ENCODE measurements at regions not wholly inside any gene's neighbourhood (a gene's known extent, or its start where the extent isn't known, plus 50 kb on each side); places are given as distances from the start of the nearest gene placed in this dataset.

DNA sequence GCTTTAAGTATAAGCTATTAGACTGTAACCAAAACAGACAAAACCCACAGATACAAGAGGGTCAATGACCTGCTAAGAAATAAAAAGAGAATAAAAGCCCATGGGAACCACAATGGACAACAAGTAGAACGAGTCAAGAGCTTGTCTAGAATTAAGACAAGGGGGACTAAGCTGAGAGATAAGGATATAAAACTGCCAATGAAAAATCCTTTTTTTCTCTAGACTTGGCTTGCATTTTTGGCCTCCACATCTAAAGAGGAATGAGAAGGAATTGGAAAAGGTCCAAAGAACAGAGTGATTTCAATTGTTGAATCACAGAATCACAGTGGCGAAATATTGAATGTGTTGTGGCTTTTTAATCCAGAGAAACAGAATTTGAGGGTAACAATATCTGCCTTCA, 135.7 kb downstream of the QDPR start:
- H3K9ac ChIP-seq (ENCODE audit: insufficient read depth, low read length) = no peak overlapping the region
- H3K4me2 ChIP-seq (ENCODE audit: extremely low read depth, insufficient read depth, low read length) = no peak overlapping the region
- H3K9me3 ChIP-seq (ENCODE audit: control insufficient read depth, insufficient read depth, low read depth, low read length) = no peaks in the 10 kb centered on the region
- no peaks in the 10 kb centered on the region for H3K4me1 ChIP-seq (ENCODE audit: control insufficient read depth, extremely low read depth, insufficient read depth, low read length)
- H3K79me2 ChIP-seq (ENCODE audit: control insufficient read depth, insufficient read depth, low read length) = no peaks in the 10 kb centered on the region
- no peaks in the 10 kb centered on the region for H4K20me1 ChIP-seq (ENCODE audit: control insufficient read depth, extremely low read depth, insufficient read depth, low read length)
- DNase-seq (ENCODE audit: low read depth in 2 of 2) = peak; percentile 36 to 71
- no peak overlapping the region for H3K4me3 ChIP-seq (replicated peaks in 1 of 4; ENCODE audit: control extremely low read depth in 1 of 4, insufficient read depth in 1 of 4, low read depth in 3 of 4, low read length in 4 of 4)
- no peak overlapping the region for H2AFZ ChIP-seq (ENCODE audit: low read length)
- no peak for TF ChIP-seq EZH2 (IDR thresholded peaks at IDR 0.05; ENCODE audit: low read length, missing control alignments)
- TF ChIP-seq, protein P1, sequence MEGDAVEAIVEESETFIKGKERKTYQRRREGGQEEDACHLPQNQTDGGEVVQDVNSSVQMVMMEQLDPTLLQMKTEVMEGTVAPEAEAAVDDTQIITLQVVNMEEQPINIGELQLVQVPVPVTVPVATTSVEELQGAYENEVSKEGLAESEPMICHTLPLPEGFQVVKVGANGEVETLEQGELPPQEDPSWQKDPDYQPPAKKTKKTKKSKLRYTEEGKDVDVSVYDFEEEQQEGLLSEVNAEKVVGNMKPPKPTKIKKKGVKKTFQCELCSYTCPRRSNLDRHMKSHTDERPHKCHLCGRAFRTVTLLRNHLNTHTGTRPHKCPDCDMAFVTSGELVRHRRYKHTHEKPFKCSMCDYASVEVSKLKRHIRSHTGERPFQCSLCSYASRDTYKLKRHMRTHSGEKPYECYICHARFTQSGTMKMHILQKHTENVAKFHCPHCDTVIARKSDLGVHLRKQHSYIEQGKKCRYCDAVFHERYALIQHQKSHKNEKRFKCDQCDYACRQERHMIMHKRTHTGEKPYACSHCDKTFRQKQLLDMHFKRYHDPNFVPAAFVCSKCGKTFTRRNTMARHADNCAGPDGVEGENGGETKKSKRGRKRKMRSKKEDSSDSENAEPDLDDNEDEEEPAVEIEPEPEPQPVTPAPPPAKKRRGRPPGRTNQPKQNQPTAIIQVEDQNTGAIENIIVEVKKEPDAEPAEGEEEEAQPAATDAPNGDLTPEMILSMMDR (conservative IDR thresholded peaks at IDR 0.05 in 1 of 2, IDR thresholded peaks at IDR 0.05 in 1 of 2; ENCODE audit: low read depth in 1 of 2, low read length in 2 of 2) = no peak
- no peaks in the 10 kb centered on the region for H3K36me3 ChIP-seq (ENCODE audit: control insufficient read depth, insufficient read depth, low read length)
- H3K27ac ChIP-seq (ENCODE audit: insufficient read depth, low read length) = no peak overlapping the region
- no peaks in the 10 kb centered on the region for H3K27me3 ChIP-seq (ENCODE audit: control insufficient read depth, insufficient read depth, low read length)

DNA sequence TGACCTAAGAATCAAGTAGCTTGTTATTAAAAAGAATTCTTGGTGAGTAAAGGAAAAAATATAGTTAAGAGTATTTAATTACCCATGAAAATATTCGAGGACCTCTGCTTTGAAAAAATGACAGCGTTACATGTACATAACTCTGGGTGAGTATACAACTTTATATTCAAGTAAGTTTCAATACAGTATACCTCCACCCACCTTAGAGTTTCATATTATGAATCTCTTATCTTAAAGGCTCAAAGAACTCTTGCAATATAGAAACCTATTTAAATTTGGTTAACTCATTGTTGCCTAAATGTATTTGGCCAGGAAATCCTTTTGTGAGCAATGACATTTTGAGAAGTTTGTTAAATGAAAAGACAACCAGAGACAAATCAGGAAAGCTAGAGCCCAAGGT, 138.2 kb downstream of the QDPR start:
- no peak overlapping the region for H3K4me3 ChIP-seq (replicated peaks in 1 of 4; ENCODE audit: control extremely low read depth in 1 of 4, insufficient read depth in 1 of 4, low read depth in 3 of 4, low read length in 4 of 4)
- no peak overlapping the region for H3K4me2 ChIP-seq (ENCODE audit: extremely low read depth, insufficient read depth, low read length)
- H3K36me3 ChIP-seq (ENCODE audit: control insufficient read depth, insufficient read depth, low read length) = no peaks in the 10 kb centered on the region
- H3K27me3 ChIP-seq (ENCODE audit: control insufficient read depth, insufficient read depth, low read length) = no peaks in the 10 kb centered on the region
- H3K9ac ChIP-seq (ENCODE audit: insufficient read depth, low read length) = no peak overlapping the region
- no peak for TF ChIP-seq EZH2 (IDR thresholded peaks at IDR 0.05; ENCODE audit: low read length, missing control alignments)
- TF ChIP-seq, protein P1 (conservative IDR thresholded peaks at IDR 0.05 in 1 of 2, IDR thresholded peaks at IDR 0.05 in 1 of 2; ENCODE audit: low read depth in 1 of 2, low read length in 2 of 2) = no peak
- no peaks in the 10 kb centered on the region for H3K4me1 ChIP-seq (ENCODE audit: control insufficient read depth, extremely low read depth, insufficient read depth, low read length)
- no peaks in the 10 kb centered on the region for H3K9me3 ChIP-seq (ENCODE audit: control insufficient read depth, insufficient read depth, low read depth, low read length)
- no peak overlapping the region for H3K27ac ChIP-seq (ENCODE audit: insufficient read depth, low read length)
- DNase-seq (ENCODE audit: low read depth in 2 of 2) = no peak
- H3K79me2 ChIP-seq (ENCODE audit: control insufficient read depth, insufficient read depth, low read length) = no peaks in the 10 kb centered on the region
- H2AFZ ChIP-seq (ENCODE audit: low read length) = no peak overlapping the region
- no peaks in the 10 kb centered on the region for H4K20me1 ChIP-seq (ENCODE audit: control insufficient read depth, extremely low read depth, insufficient read depth, low read length)

DNA sequence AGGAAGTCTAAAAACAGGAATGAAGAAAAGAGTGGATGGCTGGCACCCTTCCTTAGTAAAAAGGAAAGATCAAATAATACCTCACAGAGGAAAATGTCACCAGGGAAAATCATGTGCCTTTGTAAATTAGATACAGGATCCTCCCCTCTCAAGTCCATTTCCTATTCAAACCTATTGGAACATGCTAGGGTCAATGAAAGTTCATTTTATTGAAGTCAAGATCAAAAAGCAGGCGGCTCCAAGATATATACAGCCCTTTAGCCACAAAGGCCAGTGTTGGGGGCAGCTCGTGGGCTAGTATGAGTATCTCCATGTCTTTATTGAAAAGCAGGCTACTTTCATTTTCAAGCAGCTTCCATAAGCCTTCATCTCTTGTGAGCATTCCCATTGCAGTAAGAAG, 141.1 kb downstream of the QDPR start:
- H3K4me1 ChIP-seq (ENCODE audit: control insufficient read depth, extremely low read depth, insufficient read depth, low read length) = no peaks in the 10 kb centered on the region
- H3K4me2 ChIP-seq (ENCODE audit: extremely low read depth, insufficient read depth, low read length) = no peak overlapping the region
- H3K36me3 ChIP-seq (ENCODE audit: control insufficient read depth, insufficient read depth, low read length) = no peaks in the 10 kb centered on the region
- H3K9me3 ChIP-seq (ENCODE audit: control insufficient read depth, insufficient read depth, low read depth, low read length) = no peaks in the 10 kb centered on the region
- no peak overlapping the region for H3K4me3 ChIP-seq (replicated peaks in 1 of 4; ENCODE audit: control extremely low read depth in 1 of 4, insufficient read depth in 1 of 4, low read depth in 3 of 4, low read length in 4 of 4)
- no peak overlapping the region for H3K9ac ChIP-seq (ENCODE audit: insufficient read depth, low read length)
- H2AFZ ChIP-seq (ENCODE audit: low read length) = no peak overlapping the region
- H4K20me1 ChIP-seq (ENCODE audit: control insufficient read depth, extremely low read depth, insufficient read depth, low read length) = no peaks in the 10 kb centered on the region
- no peak for DNase-seq (ENCODE audit: low read depth in 2 of 2)
- no peaks in the 10 kb centered on the region for H3K27me3 ChIP-seq (ENCODE audit: control insufficient read depth, insufficient read depth, low read length)
- TF ChIP-seq EZH2 (IDR thresholded peaks at IDR 0.05; ENCODE audit: low read length, missing control alignments) = no peak
- TF ChIP-seq, protein P1 (conservative IDR thresholded peaks at IDR 0.05 in 1 of 2, IDR thresholded peaks at IDR 0.05 in 1 of 2; ENCODE audit: low read depth in 1 of 2, low read length in 2 of 2) = no peak
- no peaks in the 10 kb centered on the region for H3K79me2 ChIP-seq (ENCODE audit: control insufficient read depth, insufficient read depth, low read length)
- no peak overlapping the region for H3K27ac ChIP-seq (ENCODE audit: insufficient read depth, low read length)
